B cell (primary cell): ENCODE measurements at regions not wholly inside any gene's neighbourhood (a gene's known extent, or its start where the extent isn't known, plus 50 kb on each side); places are given as distances from the start of the nearest gene placed in this dataset.

Source experiments
- ATAC-seq: fragments of 200-7000 bp; cut with Tn5 transposase; one replicate; pipeline ENCODE4 v1.10.0; 2021; ENCODE audit warnings: low read depth, mild to moderate bottlenecking, moderate number of reproducible peaks, moderate library complexity
- CTCF ChIA-PET: fragments of 350-600 bp; sonication (Branson Sonifier 250); formaldehyde crosslinking; loops from one replicate; lab custom pipeline; 2021; ENCODE audit warnings: antibody characterized with exemption, inconsistent platforms; lab: Charles Lee
- POLR2A ChIA-PET: fragments of 350-600 bp; sonication (Branson Sonifier 250); formaldehyde crosslinking; loops from one replicate; lab custom pipeline; 2021; ENCODE audit warnings: antibody characterized with exemption; lab: Charles Lee
- DNase-seq: peaks from one replicate; pipeline ENCODE4 v3.0.0; 2013
- H2AFZ ChIP-seq: 2 replicates; pipeline ENCODE4 v1.6.1; 2012; ENCODE audit warnings: mild to moderate bottlenecking, low read depth, low read length; ENCODE audit not compliant: insufficient read depth, poor library complexity, severe bottlenecking
- H3K27ac ChIP-seq, 2 donors: 1 replicate in 1 of 2; 2 replicates in 1 of 2; pipeline ENCODE4 v1.5.1; 2012 to 2013; ENCODE audit warnings: low read length in 2 of 2, mild to moderate bottlenecking in 2 of 2, moderate library complexity in 1 of 2
- H3K27me3 ChIP-seq, 4 experiments: fragments of 200-600 bp in 1 of 4; sonication (generic) in 1 of 4; replicated peaks in 1 of 4; 1 replicate in 2 of 4; 2 replicates in 2 of 4; pipeline versions ENCODE4 v1.6.1 to v1.7.0; 2013 to 2016; ENCODE audit warnings: low read length in 3 of 4, mild to moderate bottlenecking in 2 of 4, mixed read lengths in 1 of 4, moderate library complexity in 1 of 4; ENCODE audit not compliant: insufficient read depth in 4 of 4, control insufficient read depth in 3 of 4; ENCODE audit errors: control extremely low read depth in 1 of 4
- H3K36me3 ChIP-seq, 2 experiments: replicated peaks in 1 of 2; 1 replicate in 1 of 2; 2 replicates in 1 of 2; pipeline versions ENCODE4 v1.6.1 to v1.7.1; 2013; ENCODE audit warnings: low read length in 1 of 2; ENCODE audit not compliant: insufficient read depth in 2 of 2, control insufficient read depth in 1 of 2; ENCODE audit errors: control extremely low read depth in 1 of 2, extremely low read depth in 1 of 2
- H3K4me1 ChIP-seq, 2 donors: fragments of 200-600 bp in 1 of 2; sonication (generic) in 1 of 2; 1 replicate in 1 of 2; 2 replicates in 1 of 2; pipeline versions ENCODE4 v1.5.1 to v1.6.1; 2013 to 2017; ENCODE audit warnings: low read length in 2 of 2; ENCODE audit not compliant: control insufficient read depth in 2 of 2, insufficient read depth in 2 of 2
- H3K4me2 ChIP-seq: replicated peaks from 2 replicates; pipeline ENCODE3; 2012; ENCODE audit warnings: mild to moderate bottlenecking, low read depth, low read length; ENCODE audit not compliant: poor library complexity, severe bottlenecking
- H3K4me3 ChIP-seq, 5 experiments: fragments of 200-600 bp in 1 of 5; sonication (generic) in 1 of 5; 1 replicate in 3 of 5; 2 replicates in 2 of 5; pipeline versions ENCODE4 v1.5.1 to v1.7.0; 2011 to 2016; ENCODE audit warnings: low read length in 4 of 5, mild to moderate bottlenecking in 4 of 5, low read depth in 2 of 5, control low read depth in 1 of 5, moderate library complexity in 1 of 5; ENCODE audit not compliant: insufficient read depth in 1 of 5; ENCODE audit errors: control extremely low read depth in 1 of 5, extremely low read depth in 1 of 5
- H3K79me2 ChIP-seq: fragments of 200-600 bp; sonication (generic); one replicate; pipeline ENCODE4 v1.6.0; 2016; ENCODE audit warnings: low read length; ENCODE audit not compliant: control insufficient read depth, insufficient read depth
- H3K9ac ChIP-seq: fragments of 200-600 bp; sonication (generic); 2 replicates; pipeline ENCODE4 v1.6.1; 2017; ENCODE audit warnings: mild to moderate bottlenecking, low read length, moderate library complexity
- H3K9me3 ChIP-seq, 3 donors: one replicate each; pipeline versions ENCODE4 v1.6.1 to v1.7.1; 2013; ENCODE audit warnings: low read length in 2 of 3; ENCODE audit not compliant: control insufficient read depth in 2 of 3, insufficient read depth in 1 of 3; ENCODE audit errors: control extremely low read depth in 1 of 3
- H4K20me1 ChIP-seq: 2 replicates; pipeline ENCODE4 v1.6.0; 2012; ENCODE audit warnings: mild to moderate bottlenecking, low read length; ENCODE audit not compliant: insufficient read depth, control insufficient read depth, poor library complexity, severe bottlenecking
- H3K27ac Mint-ChIP-seq: one replicate; pipeline ENCODE4 v1.8.0; 2021; ENCODE audit warnings: mixed read lengths
- H3K27me3 Mint-ChIP-seq: one replicate; pipeline ENCODE4 v1.8.0; 2021; ENCODE audit warnings: mixed read lengths
- H3K4me1 Mint-ChIP-seq: one replicate; pipeline ENCODE4 v1.8.0; 2021; ENCODE audit warnings: mixed read lengths
- H3K4me3 Mint-ChIP-seq: one replicate; pipeline ENCODE4 v1.8.0; 2021; ENCODE audit warnings: mixed read lengths
- H3K9me3 Mint-ChIP-seq: one replicate; pipeline ENCODE4 v1.8.0; 2022; ENCODE audit warnings: mixed read lengths; ENCODE audit not compliant: insufficient read depth
- CTCF ChIP-seq: fragments of 200-600 bp; IDR thresholded peaks from one replicate; pipeline ENCODE4 v1.8.0; 2022; ENCODE audit warnings: antibody characterized with exemption, mild to moderate bottlenecking
- EZH2 ChIP-seq: IDR thresholded peaks from 2 replicates; pipeline ENCODE4 v1.6.1; 2012; ENCODE audit warnings: borderline replicate concordance, low read depth, mild to moderate bottlenecking, moderate library complexity, low read length; ENCODE audit not compliant: insufficient read depth, poor library complexity, severe bottlenecking
- WGBS: methylation state at CpG from one replicate; pipeline ENCODE4 v1.1.5; 2013; ENCODE audit warnings: missing lambda C conversion rate; ENCODE audit not compliant: insufficient coverage; 5-methylcytosine and 5-hydroxymethylcytosine counted together
- intact Hi-C: fragments of 100-400 bp; cut with micrococcal nuclease; formaldehyde crosslinking; loops from one replicate; pipeline ENCODE4 v1.10.0; 2022

- no peak overlapping the region for H3K27ac Mint-ChIP-seq
- ATAC-seq, result no peak
- H3K27ac ChIP-seq, result no peak overlapping the region
- no peaks in the 10 kb centered on the region for H3K4me1 ChIP-seq
- H3K27me3 Mint-ChIP-seq, result no peaks in the 10 kb centered on the region
- H3K9me3 Mint-ChIP-seq, result no peaks in the 10 kb centered on the region
- peaks cover 0 to 8% (median 0%) of the 10 kb centered on the region in 3 donors for H3K9me3 ChIP-seq
- H3K4me3 Mint-ChIP-seq, result no peak overlapping the region
- no peaks in the 10 kb centered on the region for H3K4me1 Mint-ChIP-seq
- no peak for DNase-seq
- no peaks in the 10 kb centered on the region for H3K36me3 ChIP-seq
- H2AFZ ChIP-seq, result no peak overlapping the region
- CTCF ChIA-PET, result interaction anchor here (0.6 kb wide), 1 partner anchor 25 kb away, joined by 4 read pairs; no protein-coding TSS in a partner anchor
- intact Hi-C loops, result no loop called here
- no peak overlapping the region for H3K4me2 ChIP-seq
- POLR2A ChIA-PET, result no interaction called here
- no peaks in the 10 kb centered on the region for H3K27me3 ChIP-seq
- no peaks in the 10 kb centered on the region for H3K79me2 ChIP-seq
- H3K9ac ChIP-seq, result no peak overlapping the region
- H4K20me1 ChIP-seq, result no peaks in the 10 kb centered on the region
- H3K4me3 ChIP-seq, result no peak overlapping the region
- no CpG with 5 or more reads among the region's 1 CpG for WGBS
- TF ChIP-seq CTCF (no peak), EZH2 (no peak)
Measured at GRCh38 chr13:86974995-86975328, 696.2 kb upstream of the SLITRK5 start.

- Mint-ChIP-seq H3K27me3 (no peaks in the 10 kb centered on the region), H3K27ac (no peak overlapping the region), H3K9me3 (no peaks in the 10 kb centered on the region), H3K4me1 (no peaks in the 10 kb centered on the region), H3K4me3 (no peak overlapping the region)
- H4K20me1 ChIP-seq, result no peaks in the 10 kb centered on the region
- H3K27ac ChIP-seq, result no peak overlapping the region
- 90% methylated on average over 2 of the region's 4 CpGs for WGBS
- ATAC-seq (no peak), DNase-seq (no peak)
- no peaks in the 10 kb centered on the region for H3K36me3 ChIP-seq
- ChIA-PET POLR2A (no interaction called here), CTCF (no interaction called here)
- no peak overlapping the region for H3K9ac ChIP-seq
- H2AFZ ChIP-seq, result no peak overlapping the region
- TF ChIP-seq CTCF (no peak), EZH2 (no peak)
- no peaks in the 10 kb centered on the region for H3K4me1 ChIP-seq
- no peaks in the 10 kb centered on the region for H3K79me2 ChIP-seq
- intact Hi-C loops, result no loop called here
- H3K27me3 ChIP-seq, result no peaks in the 10 kb centered on the region
- H3K9me3 ChIP-seq, result peaks cover 0 to 8% (median 0%) of the 10 kb centered on the region in 3 donors
- H3K4me3 ChIP-seq, result no peak overlapping the region
- no peak overlapping the region for H3K4me2 ChIP-seq
Measured at GRCh38 chr13:86976521-86977324, 694.4 kb upstream of the SLITRK5 start.
